Epithelial cell of esophagus (primary cell): ENCODE measurements at regions not wholly inside any gene's neighbourhood (a gene's known extent, or its start where the extent isn't known, plus 50 kb on each side); places are given as distances from the start of the nearest gene placed in this dataset.

Experiments used
- DNase-seq: peaks from one replicate; pipeline ENCODE4 v3.0.0; 2010; ENCODE audit warnings: low read depth
- H3K4me3 ChIP-seq: 2 replicates; pipeline ENCODE4 v1.5.1; 2011; ENCODE audit warnings: mild to moderate bottlenecking, low read length, control low read depth
- CTCF ChIP-seq: IDR thresholded peaks from 2 replicates; pipeline ENCODE4 v1.5.1; 2011; ENCODE audit warnings: low read depth, mild to moderate bottlenecking, low read length, control low read depth, inconsistent platforms; ENCODE audit not compliant: insufficient read depth; ENCODE audit errors: missing control alignments

DNA sequence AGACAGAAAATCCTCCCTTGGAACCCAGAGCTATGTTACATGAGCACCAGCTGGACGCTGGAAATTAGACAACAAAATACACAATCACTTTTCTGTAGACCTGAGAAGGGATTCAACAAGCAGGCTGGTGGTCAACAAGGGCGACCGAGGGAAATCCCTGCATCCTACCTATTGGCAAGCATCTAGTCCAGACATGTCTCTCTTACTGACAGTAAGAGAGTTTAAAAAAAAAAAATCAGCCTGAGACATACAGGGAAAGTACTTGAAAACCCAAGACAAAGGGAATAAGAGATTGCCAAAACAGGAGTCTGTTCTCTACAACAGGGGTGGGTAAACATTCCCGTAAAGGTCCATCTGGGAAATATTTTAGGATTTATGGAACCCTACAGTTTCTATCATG is 108.0 kb downstream of the KDR start:
- no peak overlapping the region for H3K4me3 ChIP-seq
- TF ChIP-seq CTCF = no peak
- DNase-seq = peak; percentile 81

GRCh38 chr4:55016131-55016530 is 109.3 kb downstream of the KDR start:
- no peak overlapping the region for H3K4me3 ChIP-seq
- no peak for TF ChIP-seq CTCF
- no peak for DNase-seq

GRCh38 chr4:55014876-55015275 is 110.5 kb downstream of the KDR start:
- no peak for DNase-seq
- TF ChIP-seq CTCF = no peak
- H3K4me3 ChIP-seq = no peak overlapping the region

- TF ChIP-seq CTCF = no peak
- no peak overlapping the region for H3K4me3 ChIP-seq
- DNase-seq = no peak
Measured at GRCh38 chr4:55013431-55013955, 111.9 kb downstream of the KDR start.

GRCh38 chr4:55012363-55013230 is 112.8 kb downstream of the KDR start:
- no peak overlapping the region for H3K4me3 ChIP-seq
- DNase-seq = no peak
- no peak for TF ChIP-seq CTCF

GRCh38 chr4:55011761-55012160 is 113.6 kb downstream of the KDR start:
- no peak overlapping the region for H3K4me3 ChIP-seq
- no peak for DNase-seq
- TF ChIP-seq CTCF = no peak

- DNase-seq = no peak
- no peak overlapping the region for H3K4me3 ChIP-seq
- no peak for TF ChIP-seq CTCF
Measured at GRCh38 chr4:55010550-55010949, 114.8 kb downstream of the KDR start.
